Vagina (tissue), 2 donors: ENCODE measurements at regions not wholly inside any gene's neighbourhood (a gene's known extent, or its start where the extent isn't known, plus 50 kb on each side); places are given as distances from the start of the nearest gene placed in this dataset.

Source experiments
- DNase-seq, 2 donors: peaks; one replicate each; pipeline ENCODE4 v3.0.0-alpha.2; 2017; ENCODE audit errors: extremely low spot score in 2 of 2
- H3K27ac ChIP-seq: fragments of 200-600 bp; sonication (generic); one replicate; pipeline ENCODE4 v1.5.1; 2019
- H3K27me3 ChIP-seq: fragments of 200-600 bp; sonication (generic); one replicate; pipeline ENCODE4 v1.5.1; 2019
- H3K36me3 ChIP-seq, 2 donors: fragments of 200-600 bp; sonication (generic); one replicate each; pipeline ENCODE4 v1.5.1; 2017 to 2019
- H3K4me1 ChIP-seq: fragments of 200-600 bp; sonication (generic); one replicate; pipeline ENCODE4 v1.5.1; 2019
- H3K4me3 ChIP-seq, 2 donors: fragments of 200-600 bp; sonication (generic); 1 replicate in 1 of 2; 2 replicates in 1 of 2; pipeline ENCODE4 v1.5.1; 2016 to 2019
- H3K9me3 ChIP-seq: fragments of 200-600 bp; sonication (generic); one replicate; pipeline ENCODE4 v1.5.1; 2019
- POLR2A ChIP-seq, 2 donors: fragments of 450-650 bp; IDR thresholded peaks; one replicate each; pipeline ENCODE4 v1.6.1; 2017; ENCODE audit warnings: antibody characterized with exemption in 2 of 2, mild to moderate bottlenecking in 2 of 2, moderate library complexity in 2 of 2
- POLR2AphosphoS5 ChIP-seq, 2 donors: sonication (generic); formaldehyde crosslinking; IDR thresholded peaks; one replicate each; pipeline ENCODE4 v1.9.0; 2017; ENCODE audit warnings: antibody characterized with exemption in 2 of 2, mild to moderate bottlenecking in 2 of 2, low read depth in 1 of 2; ENCODE audit not compliant: insufficient read depth in 1 of 2
- intact Hi-C: fragments of 100-400 bp; cut with DNase I; formaldehyde crosslinking; loops from one replicate; pipeline ENCODE4 v1.15.1; 2023
- TF ChIP-seq, protein P1 (sequence below), 3 experiments: fragments of 450-650 bp in 2 of 3; fragments of 200-600 bp in 1 of 3; sonication (generic) in 1 of 3; IDR thresholded peaks; one replicate each; pipeline ENCODE4 v1.5.1; 2017 to 2019; ENCODE audit warnings: antibody characterized with exemption in 3 of 3, mild to moderate bottlenecking in 2 of 3, moderate library complexity in 2 of 3

DNA sequence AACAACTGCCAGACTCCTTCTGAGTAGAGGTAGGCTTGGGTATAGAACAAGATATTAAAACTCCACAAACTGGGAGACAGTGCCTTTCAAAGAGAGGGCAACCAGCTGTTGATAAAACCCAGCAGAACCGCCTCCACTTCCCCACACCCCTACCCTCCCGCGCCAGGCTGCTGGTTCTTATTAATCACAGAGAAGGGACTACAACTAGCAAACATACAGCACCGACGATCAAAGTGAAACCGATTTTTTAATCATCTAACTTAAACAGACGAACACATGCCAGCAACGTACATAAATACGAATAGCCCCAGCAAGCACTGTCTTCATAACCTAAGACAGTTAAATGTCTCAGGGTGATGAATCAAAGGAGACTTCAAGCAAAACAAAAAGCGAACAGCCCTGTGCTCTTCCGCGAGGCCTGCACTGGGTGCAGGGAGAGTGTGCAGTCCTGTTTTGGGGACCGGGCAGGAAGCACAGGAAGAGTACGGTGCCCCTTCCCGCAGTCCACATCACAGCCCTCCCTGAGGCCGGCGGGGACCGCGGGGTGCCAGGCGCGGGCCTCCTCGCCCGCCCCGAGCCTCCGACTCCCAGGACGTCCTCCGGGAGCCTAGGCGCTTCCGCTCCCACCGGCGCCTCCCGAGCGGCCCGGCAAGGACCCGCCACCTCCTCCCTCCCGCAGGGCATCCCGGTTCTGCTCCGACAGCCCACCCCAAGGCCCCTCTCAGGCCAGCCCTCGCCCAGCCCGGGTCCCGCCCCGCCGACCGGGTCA is 75.1 kb upstream of the VGLL4 start:
- TF ChIP-seq, protein P1, sequence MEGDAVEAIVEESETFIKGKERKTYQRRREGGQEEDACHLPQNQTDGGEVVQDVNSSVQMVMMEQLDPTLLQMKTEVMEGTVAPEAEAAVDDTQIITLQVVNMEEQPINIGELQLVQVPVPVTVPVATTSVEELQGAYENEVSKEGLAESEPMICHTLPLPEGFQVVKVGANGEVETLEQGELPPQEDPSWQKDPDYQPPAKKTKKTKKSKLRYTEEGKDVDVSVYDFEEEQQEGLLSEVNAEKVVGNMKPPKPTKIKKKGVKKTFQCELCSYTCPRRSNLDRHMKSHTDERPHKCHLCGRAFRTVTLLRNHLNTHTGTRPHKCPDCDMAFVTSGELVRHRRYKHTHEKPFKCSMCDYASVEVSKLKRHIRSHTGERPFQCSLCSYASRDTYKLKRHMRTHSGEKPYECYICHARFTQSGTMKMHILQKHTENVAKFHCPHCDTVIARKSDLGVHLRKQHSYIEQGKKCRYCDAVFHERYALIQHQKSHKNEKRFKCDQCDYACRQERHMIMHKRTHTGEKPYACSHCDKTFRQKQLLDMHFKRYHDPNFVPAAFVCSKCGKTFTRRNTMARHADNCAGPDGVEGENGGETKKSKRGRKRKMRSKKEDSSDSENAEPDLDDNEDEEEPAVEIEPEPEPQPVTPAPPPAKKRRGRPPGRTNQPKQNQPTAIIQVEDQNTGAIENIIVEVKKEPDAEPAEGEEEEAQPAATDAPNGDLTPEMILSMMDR (IDR thresholded peaks at IDR 0.05): no peak
- TF ChIP-seq POLR2AphosphoS5 (IDR thresholded peaks at IDR 0.05; ENCODE audit: insufficient read depth in 1 of 2, low read depth in 1 of 2): peak in 1 of 2 donors; percentile 33
- TF ChIP-seq POLR2A (IDR thresholded peaks at IDR 0.05): no peak
- H3K4me1 ChIP-seq: peaks cover 41% of the 10 kb centered on the region

DNA sequence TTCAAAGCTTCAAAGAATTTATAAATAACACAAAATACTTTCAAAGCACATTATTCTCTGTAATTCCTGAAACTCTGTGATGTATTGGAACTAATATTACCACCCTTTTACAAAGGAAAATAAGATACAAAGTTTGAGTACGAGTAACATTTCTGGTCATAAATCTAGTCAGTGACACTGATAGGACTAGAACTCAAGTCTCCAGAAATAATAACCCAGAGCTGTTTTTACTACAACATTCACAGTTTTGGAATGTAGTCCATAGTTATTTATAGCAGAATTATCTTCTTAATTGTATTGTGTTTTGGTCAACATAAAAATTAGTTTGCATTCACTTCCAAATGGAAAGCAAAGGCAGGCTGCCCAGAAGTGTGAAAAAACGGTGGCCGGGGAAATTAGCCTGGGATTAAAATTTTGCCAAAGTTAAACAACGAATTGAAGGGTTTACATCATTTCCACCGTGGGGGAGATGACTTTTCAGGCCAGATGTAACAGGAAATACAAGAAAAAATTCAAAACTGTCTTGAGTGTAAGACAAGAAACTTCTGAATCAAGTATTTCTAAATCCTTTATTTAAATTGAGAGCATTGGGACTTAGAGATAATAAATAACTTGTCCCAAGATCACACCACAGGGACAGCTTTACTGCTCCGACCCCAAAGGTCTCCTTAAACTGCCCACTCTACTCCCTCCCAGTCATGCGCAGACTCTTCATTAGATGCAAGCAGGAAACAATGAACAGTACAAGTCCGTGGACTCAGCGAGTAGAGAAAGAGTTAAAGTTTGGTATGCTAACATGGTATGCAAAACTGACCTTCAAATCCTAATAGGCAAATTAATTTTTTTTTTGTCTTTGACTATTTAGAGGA is 74.3 kb upstream of the VGLL4 start:
- H3K9me3 ChIP-seq: no peaks in the 10 kb centered on the region
- no peaks in the 10 kb centered on the region for H3K27me3 ChIP-seq
- intact Hi-C loops: loop anchor here (10.0 kb wide), 1 partner anchor 63 kb away; no protein-coding TSS in a partner anchor
- TF ChIP-seq, protein P1 (IDR thresholded peaks at IDR 0.05): no peak
- TF ChIP-seq POLR2A (IDR thresholded peaks at IDR 0.05): no peak
- no peak for TF ChIP-seq POLR2AphosphoS5 (IDR thresholded peaks at IDR 0.05; ENCODE audit: insufficient read depth in 1 of 2, low read depth in 1 of 2)
- no peak for DNase-seq
- peaks cover 45% of the 10 kb centered on the region for H3K4me1 ChIP-seq
- H3K36me3 ChIP-seq: no peaks in the 10 kb centered on the region
- peak overlapping the region; percentile 67 to 92 for H3K4me3 ChIP-seq
- H3K27ac ChIP-seq: peak overlapping the region; percentile 96

More for the DNA sequence above, 75.1 kb upstream of the VGLL4 start:
- Histone ChIP-seq H3K27me3 (no peaks in the 10 kb centered on the region), H3K36me3 (no peaks in the 10 kb centered on the region), H3K4me3 (peak overlapping the region; percentile 67 to 92), H3K27ac (peak overlapping the region; percentile 96), H3K9me3 (no peaks in the 10 kb centered on the region)
- intact Hi-C loops: loop anchor here (10.0 kb wide), 1 partner anchor 64 kb away; no protein-coding TSS in a partner anchor
- DNase-seq: no peak

DNA sequence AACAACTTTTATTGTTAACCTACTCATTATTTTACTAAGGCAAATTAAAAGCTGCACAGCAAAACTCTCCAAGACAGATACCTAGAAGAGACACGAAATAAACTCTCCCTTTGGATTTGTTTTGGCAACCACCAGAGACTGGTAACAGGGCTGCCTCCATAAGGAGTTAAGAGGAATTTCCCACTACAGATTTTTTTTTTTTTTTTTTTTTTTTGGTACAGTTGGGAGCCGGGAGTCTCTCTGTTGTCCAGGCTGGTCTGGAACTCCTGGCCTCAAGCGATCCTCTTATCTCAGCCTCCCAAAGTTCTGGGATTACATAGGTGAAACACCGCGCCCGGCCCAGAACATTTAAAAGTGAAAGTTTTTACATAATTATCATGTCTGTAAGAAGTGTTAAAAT is 73.6 kb upstream of the VGLL4 start:
- no peaks in the 10 kb centered on the region for H3K27me3 ChIP-seq
- TF ChIP-seq POLR2A (IDR thresholded peaks at IDR 0.05) (no peak), POLR2AphosphoS5 (IDR thresholded peaks at IDR 0.05; ENCODE audit: insufficient read depth in 1 of 2, low read depth in 1 of 2) (no peak)
- TF ChIP-seq, protein P1 (IDR thresholded peaks at IDR 0.05): no peak
- no peak for DNase-seq
- H3K36me3 ChIP-seq: no peaks in the 10 kb centered on the region
- H3K27ac ChIP-seq: peak overlapping the region; percentile 96
- H3K9me3 ChIP-seq: no peaks in the 10 kb centered on the region
- intact Hi-C loops: loop anchor here (10.0 kb wide), 1 partner anchor 62 kb away; no protein-coding TSS in a partner anchor
- H3K4me1 ChIP-seq: peaks cover 52% of the 10 kb centered on the region
- peak overlapping the region; percentile 67 to 92 for H3K4me3 ChIP-seq

DNA sequence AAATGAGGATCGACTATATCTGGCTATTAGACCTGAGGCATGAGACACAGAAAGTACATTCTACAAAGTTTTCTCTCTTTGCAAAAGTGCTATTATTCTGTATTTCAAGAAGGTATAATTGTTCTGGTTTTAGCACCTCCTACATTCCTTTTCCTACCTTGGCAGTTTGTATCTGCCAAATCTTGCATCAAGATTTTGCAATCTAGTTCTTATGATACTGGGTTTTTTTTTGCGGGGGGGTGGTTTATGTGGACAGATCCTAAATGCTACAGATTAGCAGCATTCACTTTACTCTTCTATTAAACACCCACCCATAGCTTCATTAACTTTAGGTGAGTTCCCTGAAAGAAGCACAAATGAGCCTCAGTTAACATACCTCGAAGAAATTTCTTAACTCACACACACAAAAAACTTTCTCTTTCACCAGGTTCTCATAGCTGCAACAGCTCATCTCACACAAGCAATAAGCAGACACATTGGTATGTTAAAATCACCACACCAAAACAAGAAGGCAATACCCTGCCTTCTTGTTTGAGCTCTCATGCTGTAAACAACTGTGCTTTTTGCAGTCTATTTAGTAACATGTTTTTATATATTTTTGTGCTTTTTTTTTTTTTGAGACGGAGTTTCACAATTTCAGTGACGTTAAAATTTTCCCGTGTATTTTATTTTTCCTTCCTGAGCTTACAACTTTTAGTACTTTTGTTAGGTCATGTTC is 73.0 kb upstream of the VGLL4 start:
- peak overlapping the region; percentile 96 for H3K27ac ChIP-seq
- peaks cover 56% of the 10 kb centered on the region for H3K4me1 ChIP-seq
- H3K36me3 ChIP-seq: no peaks in the 10 kb centered on the region
- intact Hi-C loops: loop anchor here (10.0 kb wide), 1 partner anchor 62 kb away; no protein-coding TSS in a partner anchor
- no peaks in the 10 kb centered on the region for H3K9me3 ChIP-seq
- DNase-seq: no peak
- TF ChIP-seq POLR2AphosphoS5 (IDR thresholded peaks at IDR 0.05; ENCODE audit: insufficient read depth in 1 of 2, low read depth in 1 of 2) (no peak), POLR2A (IDR thresholded peaks at IDR 0.05) (no peak)
- TF ChIP-seq, protein P1 (IDR thresholded peaks at IDR 0.05): no peak
- no peaks in the 10 kb centered on the region for H3K27me3 ChIP-seq
- H3K4me3 ChIP-seq: peak overlapping the region in 1 of 2 donors; percentile 92
